Mucosa of descending colon (tissue), 3 donors: ENCODE measurements at regions not wholly inside any gene's neighbourhood (a gene's known extent, or its start where the extent isn't known, plus 50 kb on each side); places are given as distances from the start of the nearest gene placed in this dataset.
A peak's percentile ranks its signal among the peaks of the same experiment; 100 is the strongest.

Source experiments
- ATAC-seq: fragments of 200-7000 bp; cut with Tn5 transposase; one replicate; pipeline ENCODE4 v1.9.1; 2020; ENCODE audit warnings: mild to moderate bottlenecking, moderate library complexity
- DNase-seq, 3 donors: peaks; one replicate each; pipeline ENCODE4 v3.0.0-alpha.2; 2020
- H3K36me3 ChIP-seq: fragments of 200-600 bp; one replicate; pipeline ENCODE4 v1.8.0; 2021; ENCODE audit warnings: low read depth, mild to moderate bottlenecking
- H3K4me1 ChIP-seq: fragments of 200-600 bp; one replicate; pipeline ENCODE4 v1.8.0; 2021; ENCODE audit warnings: low read depth, mild to moderate bottlenecking
- H3K4me3 ChIP-seq: fragments of 200-600 bp; one replicate; pipeline ENCODE4 v1.8.0; 2021; ENCODE audit warnings: mild to moderate bottlenecking
- H3K9me3 ChIP-seq: fragments of 200-600 bp; one replicate; pipeline ENCODE4 v1.8.0; 2021; ENCODE audit warnings: mild to moderate bottlenecking
- CTCF ChIP-seq: fragments of 200-600 bp; IDR thresholded peaks from one replicate; pipeline ENCODE4 v1.8.0; 2022; ENCODE audit warnings: antibody characterized with exemption, mild to moderate bottlenecking
- intact Hi-C, 2 donors: fragments of 100-400 bp; cut with DNase I in 1 of 2; cut with micrococcal nuclease in 1 of 2; formaldehyde crosslinking; loops; one replicate each; pipeline versions ENCODE4 v1.11.0 to v1.11.1; 2022; cut with DNase I, micrococcal nuclease
- donor health status: DM: no; HTN: no; CAD: no; lungs with moderate emphysema.
- donor health status: DM: no; HTN: no; CAD: no.
- donor health status: DM: no; HTN: yes; CAD: no.

- no peak for TF ChIP-seq CTCF
Observed at GRCh38 chr9:36486933-36487481, 85.7 kb upstream of the MELK start.

GRCh38 chr9:36486329-36486932, 86.3 kb upstream of the MELK start:
- Histone ChIP-seq H3K4me1 (peaks cover 9% of the 10 kb centered on the region), H3K9me3 (no peaks in the 10 kb centered on the region), H3K4me3 (peak overlapping the region; percentile 92), H3K36me3 (no peaks in the 10 kb centered on the region)
- TF ChIP-seq CTCF, result no peak
- peak in 1 of 3 donors; percentile 34 for DNase-seq
- ATAC-seq, result peak; percentile 2
- intact Hi-C loops, result no loop called here

More at GRCh38 chr9:36486933-36487481, 85.7 kb upstream of the MELK start:
- intact Hi-C loops, result no loop called here
- Histone ChIP-seq H3K4me3 (peak overlapping the region; percentile 92), H3K4me1 (peaks cover 9% of the 10 kb centered on the region), H3K36me3 (no peaks in the 10 kb centered on the region), H3K9me3 (no peaks in the 10 kb centered on the region)
- ATAC-seq, result peak; percentile 46
- peak; percentile 61 to 81 (median 78) for DNase-seq

GRCh38 chr9:36485647-36486328, 85.7 kb upstream of the RNF38 start:
- Histone ChIP-seq H3K9me3 (no peaks in the 10 kb centered on the region), H3K36me3 (no peaks in the 10 kb centered on the region), H3K4me3 (peak overlapping the region; percentile 92), H3K4me1 (peaks cover 9% of the 10 kb centered on the region)
- TF ChIP-seq CTCF, result no peak
- ATAC-seq (no peak), DNase-seq (no peak)
- intact Hi-C loops, result no loop called here

- DNase-seq (no peak), ATAC-seq (no peak)
- TF ChIP-seq CTCF, result no peak
- H3K9me3 ChIP-seq, result no peaks in the 10 kb centered on the region
- peaks cover 9% of the 10 kb centered on the region for H3K4me1 ChIP-seq
- no peaks in the 10 kb centered on the region for H3K36me3 ChIP-seq
- no peak overlapping the region for H3K4me3 ChIP-seq
- intact Hi-C loops, result no loop called here
Observed at GRCh38 chr9:36484124-36484523, 84.1 kb upstream of the RNF38 start.

- H3K9me3 ChIP-seq, result no peaks in the 10 kb centered on the region
- intact Hi-C loops, result no loop called here
- no peak for TF ChIP-seq CTCF
- no peaks in the 10 kb centered on the region for H3K4me1 ChIP-seq
- no peaks in the 10 kb centered on the region for H3K36me3 ChIP-seq
- no peak overlapping the region for H3K4me3 ChIP-seq
- ATAC-seq, result no peak
- no peak for DNase-seq
Observed at GRCh38 chr9:36479101-36479500, 79.0 kb upstream of the RNF38 start.
